ENCODE measurements at regions not wholly inside any gene's neighbourhood (a gene's known extent, or its start where the extent isn't known, plus 50 kb on each side); places are given as distances from the start of the nearest gene placed in this dataset.
"Not testable (repeated sequence)": the region's sequence is repeated elsewhere in the genome, so short reads cannot be mapped to it uniquely, and the experiment has no call there.

DNA sequence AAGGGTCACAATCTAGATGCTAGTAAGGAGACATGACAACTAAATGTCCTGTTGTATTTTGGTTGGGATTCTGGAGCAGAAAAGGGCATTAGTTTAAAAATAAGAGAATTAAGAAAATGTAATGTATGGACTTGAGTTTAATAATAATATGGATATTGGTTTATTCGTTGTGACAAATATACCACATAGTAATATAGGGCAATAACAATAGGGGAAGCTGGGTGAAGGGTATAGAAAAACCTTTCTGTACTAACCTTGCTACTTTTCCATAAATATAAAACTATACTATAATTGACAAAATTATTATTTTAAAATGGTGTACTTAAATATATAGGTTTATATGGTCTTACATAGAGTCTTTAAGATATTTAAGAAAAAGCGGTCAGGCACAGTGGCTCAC is 558.9 kb downstream of the PTPRC start:
- no peak for DNase-seq (ENCODE audit: low read depth in 3 of 3, low spot score in 1 of 3)

DNA sequence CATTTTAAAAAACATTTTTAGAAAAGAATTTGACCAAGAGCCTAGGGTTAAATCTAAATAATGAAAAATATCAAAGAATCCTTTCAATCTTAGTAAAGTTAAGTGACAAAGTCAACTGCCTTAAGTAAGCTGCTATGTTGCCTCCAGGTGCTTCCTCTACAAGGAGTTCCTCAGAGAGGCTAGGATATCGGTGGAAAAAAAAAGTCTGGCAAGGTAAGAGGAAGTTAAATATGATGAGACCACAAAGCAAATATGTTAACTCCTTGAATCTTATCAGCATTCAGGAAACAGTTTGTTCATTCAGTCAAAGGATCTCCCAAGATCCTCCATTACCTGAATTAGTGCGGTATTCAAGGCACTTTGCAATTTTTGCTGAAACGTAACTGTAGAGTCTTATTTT is 563.5 kb downstream of the PTPRC start:
- DNase-seq (ENCODE audit: low read depth in 3 of 3, low spot score in 1 of 3) = no peak

DNA sequence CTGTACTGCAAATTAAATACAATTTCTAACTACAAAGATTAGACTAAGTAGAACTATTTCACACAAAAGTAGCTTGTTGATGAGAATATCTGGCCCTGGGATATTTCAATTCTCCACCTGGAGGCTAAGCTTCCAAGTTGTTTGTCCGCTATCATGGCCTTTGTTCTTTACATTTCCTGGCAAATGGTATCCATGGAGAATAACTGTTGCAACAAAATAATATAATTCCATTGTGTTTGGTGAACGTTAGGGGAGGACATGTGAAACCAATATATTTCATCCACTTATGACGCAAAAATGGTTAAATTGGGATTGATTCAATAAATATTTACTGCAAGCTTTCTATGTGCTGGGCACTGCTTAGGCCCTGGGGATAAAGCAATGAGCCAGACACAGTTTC is 565.4 kb downstream of the PTPRC start:
- DNase-seq (ENCODE audit: low read depth in 3 of 3, low spot score in 1 of 3) = no peak

DNA sequence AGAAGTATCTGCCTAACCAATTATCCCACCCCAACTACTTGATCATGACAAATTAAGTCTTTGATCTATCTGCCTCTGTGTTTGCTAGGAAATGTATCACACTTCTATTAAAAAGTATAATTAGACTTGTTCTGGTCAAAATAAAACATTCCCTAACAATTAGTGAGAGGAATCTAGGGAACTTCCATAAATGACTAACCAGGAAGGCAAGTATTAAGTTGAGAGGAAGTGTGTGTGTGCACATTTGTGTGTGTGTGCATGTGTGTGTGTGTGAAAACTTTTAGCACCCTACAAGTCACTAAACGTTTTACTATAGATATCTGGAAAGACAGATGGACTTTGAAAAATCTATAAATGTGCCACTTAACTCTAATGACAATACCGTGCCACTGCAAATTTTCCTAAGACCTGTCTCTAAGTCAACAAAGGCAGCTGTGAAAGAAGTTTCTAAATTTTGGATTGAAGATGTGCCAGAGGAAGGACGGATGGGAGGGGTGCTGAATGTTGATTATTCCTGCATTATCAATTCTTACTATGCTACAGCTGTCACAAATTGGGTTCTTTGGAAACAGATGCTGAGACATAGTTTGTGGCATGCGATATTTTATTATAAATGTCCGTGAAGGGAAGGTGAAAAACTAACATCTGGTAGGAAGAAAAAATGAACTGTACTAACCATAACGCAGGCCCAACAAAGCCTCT is 567.1 kb downstream of the PTPRC start:
- DNase-seq (ENCODE audit: low read depth in 3 of 3, low spot score in 1 of 3) = no peak

DNA sequence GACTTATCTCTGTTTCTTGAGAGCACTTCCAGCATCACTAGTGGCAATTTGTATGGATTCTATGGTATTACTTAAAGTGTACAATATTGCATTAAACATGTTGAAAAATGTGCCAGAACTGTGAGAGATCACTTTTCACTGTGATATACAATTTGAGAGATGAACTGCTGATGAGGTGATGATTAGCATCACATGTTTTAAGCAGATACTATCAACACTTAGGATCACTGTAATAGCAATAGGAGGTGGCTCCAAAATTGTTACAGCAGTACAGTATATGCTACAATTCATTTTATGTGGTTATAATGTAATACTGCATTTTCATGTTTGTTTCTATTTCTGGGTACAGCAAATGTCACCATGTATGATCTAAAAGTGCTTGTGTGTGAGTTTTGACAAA is 570.0 kb downstream of the PTPRC start:
- no peak for DNase-seq (ENCODE audit: low read depth in 3 of 3, low spot score in 1 of 3)

DNA sequence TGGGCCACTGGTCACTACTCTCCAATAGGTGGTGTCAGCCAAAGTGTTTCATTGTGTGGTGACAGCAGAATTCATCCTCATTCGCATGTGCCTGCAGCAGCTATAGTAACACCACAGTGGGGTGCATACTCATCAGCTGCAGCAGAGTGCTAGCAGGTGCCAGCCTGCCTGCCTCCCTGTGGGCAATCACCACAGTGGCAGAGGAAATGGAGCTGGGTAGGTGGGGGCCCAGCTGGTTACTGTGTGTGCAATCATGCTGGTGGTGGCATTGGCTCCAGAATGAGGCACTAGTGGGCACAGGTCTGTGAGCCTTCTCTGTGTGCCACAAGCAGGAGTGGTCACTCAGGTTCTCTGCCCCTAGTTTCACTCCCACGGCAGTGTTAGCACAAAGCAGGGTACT is 579.2 kb downstream of the PTPRC start:
- no peak for DNase-seq (ENCODE audit: low read depth in 3 of 3, low spot score in 1 of 3)

DNA sequence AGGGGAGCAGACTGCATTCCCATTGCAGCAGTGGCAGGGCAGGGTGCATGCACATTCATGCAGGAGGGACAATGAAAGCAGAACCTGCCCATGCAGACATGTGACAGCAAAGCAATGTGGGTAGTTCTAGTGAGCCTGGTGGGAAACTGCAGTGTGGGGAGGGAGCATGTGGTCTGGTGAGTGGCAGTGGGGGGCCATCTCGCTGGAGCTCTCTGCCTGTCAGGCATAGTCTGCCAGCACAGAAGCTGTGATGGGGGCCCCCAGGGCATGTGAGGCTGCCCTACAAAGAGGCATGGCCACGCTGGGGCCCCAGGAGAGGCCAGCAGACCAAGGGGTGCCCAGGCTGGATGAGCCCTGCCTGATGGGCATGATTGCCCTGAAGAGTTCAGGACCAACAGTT is 579.7 kb downstream of the PTPRC start:
- no peak for DNase-seq (ENCODE audit: low read depth in 3 of 3, low spot score in 1 of 3)

DNA sequence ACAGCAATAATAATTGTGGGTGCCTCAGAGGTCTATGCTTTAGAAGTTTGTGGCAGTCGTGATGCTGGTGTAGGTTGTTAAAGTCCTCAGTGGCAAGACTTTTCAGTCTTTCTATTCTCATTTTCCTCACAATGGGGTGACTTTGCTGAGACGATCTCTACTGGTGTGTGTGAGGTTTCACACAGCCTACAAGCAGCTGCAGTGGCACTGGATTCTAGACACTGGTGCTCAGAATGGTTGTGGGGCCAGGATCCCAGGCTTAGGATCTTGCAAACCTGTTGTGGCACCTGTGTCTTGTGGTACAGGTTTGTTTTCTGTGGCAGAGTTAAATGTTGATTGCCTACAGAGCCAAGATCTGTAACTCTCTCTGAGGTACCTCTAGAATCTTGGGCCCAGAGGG is 581.2 kb downstream of the PTPRC start:
- no peak for DNase-seq (ENCODE audit: low read depth in 3 of 3, low spot score in 1 of 3)

DNA sequence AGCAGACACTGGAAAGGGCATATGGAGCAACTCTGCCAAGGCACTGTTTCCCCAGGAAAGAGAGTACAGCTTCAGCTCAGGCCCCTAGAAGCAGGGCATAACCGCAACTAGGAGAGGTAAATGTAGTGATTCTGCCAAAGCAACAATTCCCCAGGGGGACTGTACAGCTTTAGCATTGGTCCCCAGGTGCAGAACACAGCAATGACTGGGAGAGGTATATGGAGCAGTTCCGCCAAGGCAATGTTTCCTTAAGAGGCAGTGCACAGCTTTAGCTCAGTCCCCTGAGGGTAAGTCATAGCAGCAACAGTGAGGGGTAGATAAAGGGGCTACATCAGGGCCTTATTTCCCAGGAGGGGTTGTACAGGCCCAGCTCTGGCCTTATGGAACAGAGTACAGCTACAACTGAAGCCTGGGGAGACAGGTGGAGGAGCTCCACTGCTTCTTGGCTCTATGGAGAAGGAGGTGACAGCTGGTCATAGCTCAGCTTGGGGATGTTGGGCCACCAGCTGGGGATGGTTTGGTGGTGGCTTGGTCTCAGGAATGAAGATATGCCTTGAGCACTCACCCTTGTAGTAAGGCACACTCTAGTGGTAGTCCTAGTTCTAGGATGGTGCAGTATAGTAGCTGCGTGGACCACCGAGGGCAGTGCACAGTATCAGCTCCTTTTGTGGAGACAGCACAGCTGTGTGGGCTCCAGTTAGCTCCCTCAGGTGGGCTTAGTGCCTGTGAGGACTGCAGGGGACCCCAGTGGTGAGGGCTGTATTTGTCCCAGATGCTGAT is 582.7 kb downstream of the PTPRC start:
- no peak for DNase-seq (ENCODE audit: low read depth in 3 of 3, low spot score in 1 of 3)

DNA sequence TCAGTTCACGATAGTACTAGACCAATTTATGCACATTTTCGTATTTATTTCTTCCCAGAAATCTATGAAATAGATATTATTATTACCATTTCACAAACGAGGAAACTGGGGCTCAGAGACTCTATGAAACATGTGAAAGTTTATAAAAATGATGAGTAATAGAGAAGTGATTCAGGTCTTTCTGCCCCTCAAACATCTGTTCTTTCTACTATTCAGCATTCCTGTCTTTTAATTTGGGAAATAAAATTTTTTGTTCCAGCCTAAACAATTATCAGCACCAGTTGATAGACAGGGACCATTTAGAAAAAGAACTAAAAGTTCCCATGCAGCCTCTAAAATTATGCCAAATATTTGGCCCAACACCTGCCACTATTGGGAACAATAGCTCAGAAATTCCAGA is 585.1 kb downstream of the PTPRC start:
- DNase-seq (ENCODE audit: low read depth in 3 of 3, low spot score in 1 of 3) = no peak

DNA sequence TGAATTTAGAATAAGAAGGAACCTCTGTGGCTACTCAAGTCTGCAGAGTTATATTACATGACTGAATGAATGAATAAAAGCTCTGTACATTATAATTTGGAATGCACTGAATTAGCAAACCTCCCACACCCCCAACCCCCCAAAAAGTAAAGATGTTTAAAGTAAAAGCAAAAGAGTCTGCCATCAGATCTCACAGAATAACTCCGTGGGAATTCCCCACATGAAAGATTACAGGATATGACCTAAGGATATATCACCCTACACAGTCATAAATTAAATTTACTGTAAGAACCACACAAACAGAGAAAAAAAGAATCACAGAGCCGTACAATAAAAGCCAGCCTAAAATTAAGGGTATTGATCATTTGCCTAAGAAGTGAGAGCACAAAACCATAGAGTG is 587.3 kb downstream of the PTPRC start:
- DNase-seq (ENCODE audit: low read depth in 3 of 3, low spot score in 1 of 3) = no peak

DNA sequence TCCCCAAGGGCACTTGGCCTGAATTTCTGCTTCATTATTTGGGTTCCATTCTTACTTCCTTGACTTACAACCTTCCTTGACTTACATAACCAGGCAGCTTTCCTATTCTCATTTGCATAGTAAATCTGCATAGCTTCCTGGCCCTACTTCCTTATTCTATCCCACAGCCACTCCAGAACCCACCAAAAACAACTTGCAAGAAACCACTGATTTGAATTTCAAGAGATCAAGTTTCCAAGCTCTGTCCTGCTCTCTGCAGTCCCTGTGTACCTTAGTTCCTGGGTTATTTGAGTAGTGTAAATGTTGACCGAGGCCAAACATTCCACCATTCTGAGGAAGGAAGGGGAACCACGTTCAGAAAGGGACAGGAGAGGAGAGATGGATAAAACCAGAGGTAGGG is 603.3 kb downstream of the PTPRC start:
- no peak for DNase-seq (ENCODE audit: low read depth in 3 of 3, low spot score in 1 of 3)

DNA sequence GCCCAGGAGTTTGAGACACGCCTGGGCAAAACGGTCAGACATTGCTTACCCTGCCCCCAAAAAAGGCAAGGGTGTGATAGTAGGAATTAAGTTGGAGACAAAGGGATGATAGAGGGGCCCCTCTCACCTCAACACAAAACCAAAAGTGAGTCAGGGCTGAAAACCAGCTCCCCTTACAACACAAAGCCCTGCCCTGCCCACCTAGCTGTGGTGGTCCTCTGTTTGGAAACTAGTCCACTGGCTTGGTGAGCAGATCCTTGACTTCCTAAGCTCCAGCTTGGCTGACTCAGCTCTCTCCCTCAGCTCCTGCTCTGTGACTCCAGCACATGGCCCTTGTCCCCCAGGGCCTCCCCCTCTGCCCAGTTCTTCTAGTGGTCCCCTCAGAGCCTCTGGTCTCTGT is 603.8 kb downstream of the PTPRC start:
- no peak for DNase-seq (ENCODE audit: low read depth in 3 of 3, low spot score in 1 of 3)

DNA sequence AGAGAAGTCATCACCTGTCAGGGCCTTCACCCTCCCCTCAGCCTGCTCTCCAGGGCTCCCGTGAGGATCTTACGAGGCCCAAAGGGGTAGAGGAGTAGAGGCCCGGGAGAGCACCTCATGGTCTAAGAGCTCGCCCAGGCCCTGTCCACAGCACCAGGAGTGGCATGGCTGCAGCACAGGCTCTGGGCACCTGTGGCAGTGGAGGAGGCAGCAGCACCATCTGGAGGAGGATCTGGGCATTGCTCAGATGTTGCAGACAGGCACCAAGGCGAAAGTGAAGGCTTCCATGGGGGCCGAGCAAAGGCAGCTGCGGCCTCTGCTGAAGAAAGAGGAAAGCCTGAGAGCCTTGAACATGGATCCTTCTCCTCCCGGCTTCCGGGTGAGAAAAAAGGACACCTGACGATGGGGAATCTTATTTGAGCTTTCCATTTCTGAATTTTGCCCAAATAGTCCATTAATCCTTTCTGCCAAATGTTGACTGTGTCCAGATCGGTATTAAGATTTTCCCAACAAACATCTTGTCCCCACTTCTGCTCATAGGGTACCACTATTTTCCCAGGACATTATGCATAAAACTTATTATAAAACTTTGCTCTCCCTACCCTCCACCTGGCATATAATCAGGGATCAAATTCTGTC is 604.7 kb downstream of the PTPRC start:
- peak; percentile 13 to 63 (median 18) for DNase-seq (ENCODE audit: low read depth in 3 of 3, low spot score in 1 of 3)

DNA sequence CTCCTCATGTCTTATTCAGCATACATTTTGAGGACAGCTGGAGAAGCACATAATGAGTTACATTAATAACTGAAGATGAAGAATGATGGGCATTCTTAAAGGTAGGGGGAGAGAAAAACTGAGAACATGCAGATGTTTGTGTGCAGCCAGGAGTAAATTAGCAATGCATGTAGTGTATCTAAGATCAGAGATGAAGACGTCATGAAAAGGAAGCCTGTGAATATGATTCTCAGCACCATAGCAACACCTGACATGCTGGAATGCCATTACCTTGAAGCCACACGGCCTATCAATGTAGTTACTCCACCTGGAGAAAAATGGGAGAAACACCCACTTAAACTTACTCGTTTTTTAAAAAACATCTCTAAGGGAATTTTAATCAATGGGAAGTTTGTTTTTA is 607.1 kb downstream of the PTPRC start:
- no peak for DNase-seq (ENCODE audit: low read depth in 3 of 3, low spot score in 1 of 3)

DNA sequence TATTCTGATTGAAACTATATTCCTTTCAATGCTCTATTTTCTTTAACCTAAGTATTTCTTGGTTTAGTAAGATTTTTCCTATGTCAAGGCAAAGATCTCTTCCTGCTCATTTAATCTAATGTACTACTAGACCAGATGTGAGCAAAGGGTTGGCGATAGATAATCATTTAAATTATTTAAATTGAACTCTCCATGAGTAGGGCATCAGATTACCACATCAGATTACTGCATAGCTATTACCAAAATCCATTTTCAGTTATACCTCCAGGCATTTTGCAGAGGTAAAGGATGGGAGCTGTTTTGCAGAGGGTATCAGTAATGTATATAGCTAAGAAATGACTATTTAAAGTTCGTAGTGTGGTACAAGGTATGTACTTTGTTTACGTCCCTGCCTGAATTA is 607.9 kb downstream of the PTPRC start:
- no peak for DNase-seq (ENCODE audit: low read depth in 3 of 3, low spot score in 1 of 3)

DNA sequence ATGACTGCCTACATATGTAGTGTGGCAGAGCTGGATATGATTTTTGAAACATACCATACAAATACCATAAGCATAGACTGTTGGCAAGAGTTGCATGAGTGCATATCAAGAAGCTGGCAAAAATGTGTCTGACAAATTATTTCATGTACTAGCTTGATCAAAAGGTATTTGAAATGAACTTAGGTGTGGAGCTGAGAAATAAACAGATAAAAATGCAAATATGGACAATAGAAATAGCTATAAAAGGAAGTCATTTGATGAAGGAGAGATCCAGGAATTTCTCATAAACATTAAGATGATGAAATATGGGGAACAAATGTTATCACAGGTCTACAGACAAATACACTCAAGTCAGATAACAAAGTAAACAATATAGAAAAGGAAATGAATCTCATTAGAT is 609.1 kb downstream of the PTPRC start:
- no peak for DNase-seq (ENCODE audit: low read depth in 3 of 3, low spot score in 1 of 3)

DNA sequence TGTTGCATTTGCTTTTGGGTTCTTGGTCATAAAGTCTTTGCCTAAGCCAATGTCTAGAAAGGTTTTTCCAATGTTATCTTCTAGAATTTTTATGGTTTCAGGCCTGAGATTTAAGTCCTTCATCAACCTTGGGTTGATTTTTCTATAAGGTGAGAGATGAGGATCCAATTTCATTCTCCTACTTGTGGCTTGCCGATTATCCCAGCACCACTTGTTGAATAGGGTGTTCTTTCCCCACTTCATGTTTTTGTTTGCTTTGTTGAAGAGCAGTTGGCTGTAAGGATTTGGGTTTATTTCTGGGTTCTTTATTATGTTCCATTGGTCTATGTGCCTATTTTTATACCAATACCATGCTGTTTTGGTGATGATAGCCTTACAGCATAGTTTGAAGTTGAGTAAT is 615.2 kb downstream of the PTPRC start:
- not testable (repeated sequence) for DNase-seq (ENCODE audit: low read depth in 3 of 3, low spot score in 1 of 3)

DNA sequence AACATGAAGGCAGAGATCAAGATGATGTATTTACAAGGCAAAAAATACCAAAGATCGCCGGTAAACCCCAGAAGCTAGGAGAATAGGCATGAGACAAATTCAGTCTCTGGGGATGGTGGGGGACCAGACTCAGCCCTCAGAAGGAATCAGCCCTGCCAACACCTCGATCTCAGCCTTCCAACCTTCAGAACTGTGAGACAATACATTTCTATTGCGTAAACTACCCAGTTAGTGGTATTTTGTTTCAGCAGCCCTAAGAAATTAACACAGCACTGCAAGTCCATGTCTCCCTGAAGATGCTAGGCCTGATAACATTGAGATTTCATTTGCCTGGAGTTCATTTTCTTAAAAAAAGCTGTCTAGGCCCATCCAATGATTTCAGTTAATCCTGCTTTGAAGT is 622.5 kb downstream of the PTPRC start:
- no peak for DNase-seq (ENCODE audit: low read depth in 3 of 3, low spot score in 1 of 3)

DNA sequence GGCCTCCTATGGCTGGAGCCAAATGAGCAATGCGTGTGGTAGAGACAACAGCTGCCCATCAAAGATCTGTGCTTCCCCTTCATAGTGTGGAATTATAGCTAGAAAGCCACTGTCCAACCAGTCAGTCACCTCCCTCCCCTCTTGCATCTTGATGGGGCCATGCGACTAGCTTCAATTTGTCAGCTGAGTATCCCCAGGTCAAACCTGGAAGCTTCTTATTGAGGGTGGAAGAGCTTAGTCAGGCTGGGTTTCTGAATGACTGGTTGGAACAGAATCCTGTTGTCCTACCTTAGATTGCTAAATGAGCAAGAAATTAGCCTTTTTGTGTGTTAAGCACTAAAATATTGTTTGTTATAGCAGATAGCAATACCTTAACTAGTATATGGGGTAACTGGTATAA is 625.4 kb downstream of the PTPRC start:
- DNase-seq (ENCODE audit: low read depth in 3 of 3, low spot score in 1 of 3) = no peak

DNA sequence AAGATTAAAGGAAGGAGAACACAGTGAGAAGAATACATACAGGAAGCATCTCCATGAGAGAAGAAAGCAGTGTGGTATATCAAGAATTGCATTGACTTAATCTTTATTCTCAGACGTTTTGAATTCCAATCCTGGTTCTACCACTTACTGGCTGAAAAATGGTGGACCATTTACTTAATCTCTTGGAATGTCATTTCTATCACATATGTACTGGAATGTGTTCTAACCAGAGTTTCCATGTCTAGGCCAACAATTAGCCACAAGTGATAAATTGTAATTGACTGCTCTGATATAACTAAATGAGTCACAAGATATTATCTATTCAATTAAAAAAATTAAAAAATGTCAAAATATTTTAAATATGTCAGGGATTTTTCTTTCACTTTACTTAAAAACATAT is 626.1 kb downstream of the PTPRC start:
- no peak for DNase-seq (ENCODE audit: low read depth in 3 of 3, low spot score in 1 of 3)

DNA sequence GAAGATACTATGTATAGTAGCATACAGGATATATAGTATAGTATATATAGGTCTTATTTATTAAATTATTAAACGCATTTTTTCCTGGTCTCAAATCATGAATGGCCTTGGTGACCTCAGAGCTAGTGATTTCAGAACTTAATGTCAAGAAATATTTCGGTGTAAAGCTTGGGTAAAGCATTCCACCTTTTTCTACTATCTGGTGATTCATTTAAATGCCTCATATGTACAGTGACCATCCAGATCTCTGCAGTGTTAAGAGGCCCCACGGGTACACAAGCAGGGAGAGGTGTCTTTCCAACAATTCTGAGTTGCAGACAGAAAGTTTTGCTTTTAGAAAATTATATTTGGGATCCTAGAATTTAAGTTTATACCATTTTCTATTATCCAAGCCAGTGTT is 626.5 kb downstream of the PTPRC start:
- DNase-seq (ENCODE audit: low read depth in 3 of 3, low spot score in 1 of 3) = no peak

DNA sequence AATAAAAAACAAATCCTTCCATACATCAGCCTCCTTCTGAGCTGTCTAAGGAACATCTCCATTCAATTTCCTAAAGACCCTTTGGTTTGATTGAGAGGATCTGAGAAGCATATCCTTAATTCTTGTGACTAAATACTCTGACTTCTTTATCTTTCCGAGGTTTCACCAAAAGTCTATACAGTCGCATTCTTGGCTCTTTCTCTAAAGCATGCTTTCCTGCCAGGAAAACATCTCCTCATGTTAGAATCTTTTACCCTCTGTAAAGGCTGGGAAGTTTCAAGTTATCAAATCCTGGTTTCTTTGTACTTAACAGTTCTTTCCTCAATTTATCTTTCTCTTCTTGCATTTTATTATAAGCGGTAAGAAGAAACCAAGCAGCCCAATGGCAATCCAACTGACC is 630.4 kb downstream of the PTPRC start:
- no peak for DNase-seq (ENCODE audit: low read depth in 3 of 3, low spot score in 1 of 3)

Measured in stimulated activated CD4-positive, alpha-beta T cell treated with anti-CD3 and anti-CD28 coated beads, TNF-alpha, amount 100 ng/mL, for 1 hour (primary cell).